C4-2B (cell line): ENCODE measurements at regions not wholly inside any gene's neighbourhood (a gene's known extent, or its start where the extent isn't known, plus 50 kb on each side); places are given as distances from the start of the nearest gene placed in this dataset.

Source experiments
- H3K27ac ChIP-seq: fragments of 450-650 bp; 2 replicates; pipeline ENCODE4 v1.5.1; 2017
- ZFX ChIP-seq: fragments of 450-650 bp; IDR thresholded peaks from 2 replicates; pipeline ENCODE4 v1.6.1; 2017
- TF ChIP-seq, protein P1 (sequence below): fragments of 450-650 bp; conservative IDR thresholded peaks from 2 replicates; pipeline ENCODE4 v1.5.1; 2017; ENCODE audit warnings: mild to moderate bottlenecking

DNA sequence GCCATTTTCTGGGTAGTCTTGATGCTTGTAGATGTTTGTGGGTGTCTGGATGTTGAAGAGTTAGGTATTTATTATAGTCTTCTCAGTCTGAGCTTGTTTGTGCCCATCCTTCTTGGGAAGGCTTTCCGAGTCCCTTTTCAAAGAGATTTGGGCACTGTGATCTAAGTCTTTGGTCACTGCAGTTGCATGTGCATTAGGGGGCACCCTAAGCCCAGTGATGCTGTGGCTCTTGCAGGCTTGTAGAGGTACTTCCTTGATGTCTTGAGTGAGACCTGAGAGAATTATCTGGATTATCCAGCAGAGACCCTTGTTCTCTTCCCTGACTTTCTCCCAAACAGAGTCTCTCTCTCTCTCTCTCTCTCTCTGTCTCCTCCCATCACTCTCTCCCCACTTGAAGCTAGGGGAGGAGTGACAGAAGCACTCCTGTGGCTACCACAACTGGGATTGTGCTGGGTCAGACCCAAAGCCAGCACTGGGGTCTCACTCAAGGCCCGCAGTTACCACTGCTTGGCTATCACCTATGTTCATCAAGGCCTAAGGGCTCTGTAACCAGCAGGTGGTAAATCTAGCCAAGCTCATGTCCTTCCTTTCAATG lies 68.5 kb downstream of the TMCO5A start:
- TF ChIP-seq, protein P1, sequence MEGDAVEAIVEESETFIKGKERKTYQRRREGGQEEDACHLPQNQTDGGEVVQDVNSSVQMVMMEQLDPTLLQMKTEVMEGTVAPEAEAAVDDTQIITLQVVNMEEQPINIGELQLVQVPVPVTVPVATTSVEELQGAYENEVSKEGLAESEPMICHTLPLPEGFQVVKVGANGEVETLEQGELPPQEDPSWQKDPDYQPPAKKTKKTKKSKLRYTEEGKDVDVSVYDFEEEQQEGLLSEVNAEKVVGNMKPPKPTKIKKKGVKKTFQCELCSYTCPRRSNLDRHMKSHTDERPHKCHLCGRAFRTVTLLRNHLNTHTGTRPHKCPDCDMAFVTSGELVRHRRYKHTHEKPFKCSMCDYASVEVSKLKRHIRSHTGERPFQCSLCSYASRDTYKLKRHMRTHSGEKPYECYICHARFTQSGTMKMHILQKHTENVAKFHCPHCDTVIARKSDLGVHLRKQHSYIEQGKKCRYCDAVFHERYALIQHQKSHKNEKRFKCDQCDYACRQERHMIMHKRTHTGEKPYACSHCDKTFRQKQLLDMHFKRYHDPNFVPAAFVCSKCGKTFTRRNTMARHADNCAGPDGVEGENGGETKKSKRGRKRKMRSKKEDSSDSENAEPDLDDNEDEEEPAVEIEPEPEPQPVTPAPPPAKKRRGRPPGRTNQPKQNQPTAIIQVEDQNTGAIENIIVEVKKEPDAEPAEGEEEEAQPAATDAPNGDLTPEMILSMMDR: peak; percentile 53
- no peak for TF ChIP-seq ZFX

DNA sequence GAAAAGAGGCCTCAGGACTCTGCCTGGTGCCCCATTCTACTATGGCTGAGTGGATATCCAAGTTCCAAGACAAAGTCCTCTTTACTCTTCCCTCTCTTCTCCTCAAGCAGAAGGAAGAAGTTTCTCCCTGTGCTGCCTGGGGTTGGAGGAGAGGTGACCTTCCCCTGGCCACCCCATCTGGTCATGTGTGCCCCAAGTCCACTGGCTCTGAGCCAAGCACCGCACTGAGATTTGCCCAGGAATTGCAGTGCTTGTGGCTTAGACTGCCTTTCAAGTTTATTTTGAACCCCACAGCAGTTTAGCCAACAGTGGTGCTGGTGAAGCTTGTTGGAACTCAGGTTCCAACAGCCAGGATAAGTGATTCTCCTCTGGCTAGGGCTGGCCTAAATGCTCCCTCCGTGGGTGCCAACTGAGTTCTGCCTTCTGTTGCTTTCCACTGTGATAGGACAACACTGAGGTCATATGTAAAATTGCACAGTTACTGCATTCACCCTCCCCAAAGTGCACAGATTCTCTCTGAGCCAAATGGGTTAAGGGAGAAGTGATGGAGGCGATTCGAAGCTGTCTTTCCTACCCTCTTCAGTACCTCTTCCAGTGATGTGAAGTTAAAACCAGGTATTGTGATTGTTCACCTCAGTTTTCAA lies 69.9 kb downstream of the TMCO5A start:
- H3K27ac ChIP-seq: no peak overlapping the region
- TF ChIP-seq, protein P1: no peak
- no peak for TF ChIP-seq ZFX

More for the DNA sequence above, 68.5 kb downstream of the TMCO5A start:
- H3K27ac ChIP-seq: no peak overlapping the region

DNA sequence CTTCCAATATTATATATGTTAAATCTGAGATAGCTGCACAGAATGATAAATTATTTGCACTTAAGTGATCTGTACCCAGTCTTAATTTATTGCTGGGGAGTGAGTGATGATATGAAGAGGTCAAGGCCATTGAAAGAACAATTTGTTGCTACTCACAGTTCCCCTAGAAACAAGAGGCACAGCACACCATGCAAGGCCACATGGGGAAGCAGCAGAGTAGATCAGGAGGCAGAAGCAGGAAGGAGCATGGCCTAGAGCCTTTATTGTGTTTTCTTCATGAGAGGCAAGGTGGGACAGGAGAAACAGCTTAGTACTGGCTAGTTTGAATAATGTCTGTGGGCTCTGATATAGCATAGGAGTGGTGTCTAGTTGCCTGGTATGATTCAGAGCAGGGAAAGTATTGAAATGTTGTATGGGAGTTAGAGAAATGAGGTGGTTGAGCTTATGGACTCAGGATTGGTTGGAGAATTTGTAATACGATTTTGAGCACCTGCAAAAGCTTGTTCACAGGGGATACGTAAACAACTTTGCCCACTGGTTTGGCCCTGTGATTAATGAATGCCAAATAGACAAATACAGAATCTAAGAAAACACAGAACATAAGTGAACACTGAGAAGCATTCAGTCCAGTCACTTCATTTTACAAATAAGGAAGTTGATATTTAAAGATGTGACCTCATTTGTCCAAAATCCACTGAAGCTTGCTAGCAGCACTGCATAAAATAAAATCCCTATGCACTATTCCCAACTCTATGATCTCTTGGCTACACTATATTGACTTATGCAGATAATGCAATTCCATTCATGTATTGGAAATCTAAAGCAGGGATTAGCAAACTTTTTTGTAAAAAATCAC lies 71.7 kb downstream of the TMCO5A start:
- TF ChIP-seq, protein P1: no peak
- TF ChIP-seq ZFX: no peak
- no peak overlapping the region for H3K27ac ChIP-seq

DNA sequence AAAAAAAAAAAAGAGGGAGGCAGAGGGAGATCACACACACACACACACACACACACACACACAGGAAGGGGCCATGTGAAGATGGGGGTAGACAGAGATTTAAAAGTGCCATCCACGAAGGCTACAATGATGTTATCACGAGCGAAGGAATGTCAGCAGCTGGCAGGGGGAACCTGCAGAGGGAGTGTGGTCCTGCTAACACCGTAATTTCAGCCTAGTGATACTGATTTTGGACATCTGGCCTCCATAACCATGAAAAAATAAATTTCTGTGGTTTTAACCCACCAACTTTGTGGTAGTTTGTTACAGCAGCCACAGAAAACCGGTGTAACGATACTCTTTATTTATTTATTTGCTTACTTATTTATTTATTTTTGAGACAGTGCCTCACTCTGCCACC lies 76.0 kb downstream of the TMCO5A start:
- TF ChIP-seq, protein P1: no peak
- TF ChIP-seq ZFX: no peak
- no peak overlapping the region for H3K27ac ChIP-seq

DNA sequence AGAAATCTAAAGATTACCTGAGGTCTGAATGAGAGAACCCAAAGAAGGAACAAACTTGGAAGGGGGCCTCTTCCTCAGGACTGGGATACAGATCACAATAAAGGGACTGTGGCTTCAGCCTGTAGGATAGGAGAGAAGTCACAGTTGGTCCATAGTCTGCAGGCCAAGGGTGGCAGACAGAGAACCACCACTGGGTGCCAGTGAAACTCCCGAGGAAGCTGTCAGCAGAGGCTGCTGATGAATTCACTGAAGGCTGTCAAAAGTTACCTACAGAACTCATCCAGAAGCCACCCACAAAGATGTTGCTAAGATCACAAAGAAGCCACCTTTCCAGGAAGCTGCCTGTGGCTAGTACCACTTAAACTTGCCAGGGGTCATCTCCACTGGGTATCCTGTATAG lies 78.5 kb downstream of the TMCO5A start:
- TF ChIP-seq ZFX: no peak
- TF ChIP-seq, protein P1: no peak
- no peak overlapping the region for H3K27ac ChIP-seq

DNA sequence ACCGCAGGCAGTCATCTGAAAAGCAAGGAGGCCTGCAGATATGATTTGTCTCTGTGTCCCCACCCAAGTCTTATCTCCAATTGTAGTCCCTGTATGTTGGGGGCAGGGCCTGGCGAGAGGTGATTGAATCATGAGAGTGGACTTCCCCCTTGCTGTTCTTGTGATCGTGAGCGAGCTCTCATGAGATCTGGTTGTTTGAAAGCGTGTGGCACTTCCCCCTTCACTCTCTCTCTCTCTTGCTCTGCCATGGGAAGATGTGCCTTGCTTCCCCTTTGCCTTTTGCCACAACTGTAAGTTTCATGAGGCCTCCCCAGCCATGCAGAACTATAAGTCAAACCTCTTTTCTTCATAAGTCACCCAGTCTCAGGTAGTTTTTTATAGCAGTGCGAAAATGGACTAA lies 83.3 kb downstream of the TMCO5A start:
- H3K27ac ChIP-seq: no peak overlapping the region
- no peak for TF ChIP-seq ZFX
- TF ChIP-seq, protein P1: no peak

DNA sequence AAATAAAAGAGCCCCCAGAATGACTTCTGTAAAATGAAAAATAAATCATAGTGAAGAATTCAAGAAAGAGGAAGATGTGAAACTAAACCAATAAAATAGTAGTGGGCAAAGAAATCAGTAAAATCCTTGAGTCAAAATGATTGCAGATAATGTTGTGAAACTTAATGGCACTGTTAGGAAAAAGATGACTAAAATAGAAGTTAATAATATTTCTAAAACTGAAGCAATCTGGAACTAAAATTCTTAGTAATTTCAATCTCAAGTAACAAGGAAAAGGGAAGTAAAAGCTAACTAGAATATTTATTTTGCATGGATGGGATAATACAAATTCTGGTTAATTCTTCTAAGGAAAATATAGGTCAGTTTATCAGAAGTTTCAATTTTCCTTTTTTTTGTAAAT lies 84.6 kb downstream of the TMCO5A start:
- TF ChIP-seq, protein P1: no peak
- TF ChIP-seq ZFX: no peak
- no peak overlapping the region for H3K27ac ChIP-seq
